ENCODE measurements at regions not wholly inside any gene's neighbourhood (a gene's known extent, or its start where the extent isn't known, plus 50 kb on each side); places are given as distances from the start of the nearest gene placed in this dataset.

- no peak for DNase-seq
Measured at GRCh38 chr16:5549802-5550201, 452.2 kb upstream of the EEF2KMT start.

GRCh38 chr16:5541356-5541755 lies 443.8 kb upstream of the EEF2KMT start:
- no peak for DNase-seq

GRCh38 chr16:5537347-5537746 lies 439.8 kb upstream of the EEF2KMT start:
- no peak for DNase-seq

- no peak for DNase-seq
Measured at GRCh38 chr16:5533321-5533888, 435.8 kb upstream of the EEF2KMT start.

GRCh38 chr16:5527817-5528216 lies 430.2 kb upstream of the EEF2KMT start:
- no peak for DNase-seq

GRCh38 chr16:5526826-5527225 lies 429.2 kb upstream of the EEF2KMT start:
- no peak for DNase-seq

GRCh38 chr16:5523829-5524228 lies 426.2 kb upstream of the EEF2KMT start:
- DNase-seq = no peak

- no peak for DNase-seq
Measured at GRCh38 chr16:5516115-5516514, 418.5 kb upstream of the EEF2KMT start.

- DNase-seq = no peak
Measured at GRCh38 chr16:5512014-5512413, 414.4 kb upstream of the EEF2KMT start.

GRCh38 chr16:5510819-5511370 lies 413.3 kb upstream of the EEF2KMT start:
- no peak for DNase-seq

- DNase-seq = no peak
Measured at GRCh38 chr16:5509794-5510193, 412.2 kb upstream of the EEF2KMT start.

- DNase-seq = no peak
Measured at GRCh38 chr16:5509336-5509735, 411.7 kb upstream of the EEF2KMT start.

- no peak for DNase-seq
Measured at GRCh38 chr16:5508371-5508770, 410.8 kb upstream of the EEF2KMT start.

GRCh38 chr16:5506021-5506420 lies 408.4 kb upstream of the EEF2KMT start:
- no peak for DNase-seq

GRCh38 chr16:5505091-5505887 lies 407.7 kb upstream of the EEF2KMT start:
- DNase-seq = no peak

GRCh38 chr16:5504064-5504781 lies 406.6 kb upstream of the EEF2KMT start:
- no peak for DNase-seq

- DNase-seq = no peak
Measured at GRCh38 chr16:5502944-5503343, 405.3 kb upstream of the EEF2KMT start.

GRCh38 chr16:5502467-5502869 lies 404.9 kb upstream of the EEF2KMT start:
- no peak for DNase-seq

- DNase-seq = no peak
Measured at GRCh38 chr16:5500526-5500925, 402.9 kb upstream of the EEF2KMT start.

- DNase-seq = no peak
Measured at GRCh38 chr16:5498562-5498961, 401.0 kb upstream of the EEF2KMT start.

- no peak for DNase-seq
Measured at GRCh38 chr16:5496013-5496412, 398.4 kb upstream of the EEF2KMT start.

GRCh38 chr16:5490499-5490898 lies 392.9 kb upstream of the EEF2KMT start:
- DNase-seq = no peak

- DNase-seq = no peak
Measured at GRCh38 chr16:5488581-5488980, 391.0 kb upstream of the EEF2KMT start.

GRCh38 chr16:5487728-5488127 lies 390.1 kb upstream of the EEF2KMT start:
- no peak for DNase-seq

Data from GF-D8 (cell line).